Liver (tissue), 3 donors: ENCODE measurements at regions not wholly inside any gene's neighbourhood (a gene's known extent, or its start where the extent isn't known, plus 50 kb on each side); places are given as distances from the start of the nearest gene placed in this dataset.

Experiments used
- ATF3 ChIP-seq: IDR thresholded peaks from 2 replicates; pipeline ENCODE4 v1.6.1; 2016; ENCODE audit warnings: antibody characterized with exemption
- CTCF ChIP-seq: fragments of 150-350 bp; IDR thresholded peaks from 2 replicates; pipeline ENCODE4 v1.5.1; 2017; ENCODE audit warnings: improper control_type of control experiment, low read depth, low read length; ENCODE audit not compliant: missing input control
- EGR1 ChIP-seq, 2 donors: IDR thresholded peaks; 2 replicates each; pipeline ENCODE4 v1.6.1; 2016 to 2018; ENCODE audit warnings: antibody characterized with exemption in 2 of 2, low read depth in 2 of 2
- GABPA ChIP-seq, 2 donors: IDR thresholded peaks in 1 of 2; conservative IDR thresholded peaks in 1 of 2; 2 replicates each; pipeline ENCODE4 v1.6.1; 2016; ENCODE audit warnings: antibody characterized with exemption in 2 of 2, mild to moderate bottlenecking in 1 of 2, moderate library complexity in 1 of 2
- HNF4G ChIP-seq: IDR thresholded peaks from 2 replicates; pipeline ENCODE4 v1.6.1; 2016; ENCODE audit warnings: antibody characterized with exemption
- JUND ChIP-seq, 2 donors: IDR thresholded peaks; 2 replicates each; pipeline ENCODE4 v1.6.1; 2016; ENCODE audit warnings: antibody characterized with exemption in 2 of 2
- MAX ChIP-seq: IDR thresholded peaks from 2 replicates; pipeline ENCODE4 v1.6.1; 2016; ENCODE audit warnings: antibody characterized with exemption
- NR2F2 ChIP-seq: IDR thresholded peaks from 2 replicates; pipeline ENCODE4 v1.6.1; 2016; ENCODE audit warnings: antibody characterized with exemption
- RAD21 ChIP-seq, 2 donors: IDR thresholded peaks; 2 replicates each; pipeline ENCODE4 v1.6.1; 2016; ENCODE audit warnings: antibody characterized with exemption in 2 of 2, mild to moderate bottlenecking in 2 of 2
- REST ChIP-seq: IDR thresholded peaks from 2 replicates; pipeline ENCODE4 v1.6.1; 2016; ENCODE audit warnings: antibody characterized with exemption, mild to moderate bottlenecking
- RXRA ChIP-seq, 2 donors: IDR thresholded peaks; 2 replicates each; pipeline ENCODE4 v1.6.1; 2017 to 2018; ENCODE audit warnings: antibody characterized with exemption in 2 of 2, mild to moderate bottlenecking in 1 of 2
- SP1 ChIP-seq: IDR thresholded peaks from 2 replicates; pipeline ENCODE4 v1.6.1; 2018; ENCODE audit warnings: antibody characterized with exemption, mild to moderate bottlenecking
- YY1 ChIP-seq: IDR thresholded peaks from 2 replicates; pipeline ENCODE4 v1.6.1; 2016; ENCODE audit warnings: antibody characterized with exemption, mild to moderate bottlenecking
- ZBTB33 ChIP-seq: IDR thresholded peaks from 2 replicates; pipeline ENCODE4 v1.6.1; 2016; ENCODE audit warnings: antibody characterized with exemption
- donor health status: healthy.
- donor health status: healthy.

- TF ChIP-seq REST (no peak), CTCF (no peak), YY1 (no peak), MAX (no peak), HNF4G (no peak), GABPA (IDR thresholded peaks at IDR 0.05 in 1 of 2, conservative IDR thresholded peaks at IDR 0.05 in 1 of 2) (no peak), ATF3 (no peak), EGR1 (IDR thresholded peaks at IDR 0.05; ENCODE audit: low read depth in 2 of 2) (no peak), SP1 (no peak), ZBTB33 (no peak), RAD21 (IDR thresholded peaks at IDR 0.05) (no peak), JUND (IDR thresholded peaks at IDR 0.05) (no peak), RXRA (IDR thresholded peaks at IDR 0.05) (no peak), NR2F2 (no peak)
These were observed 50.0 kb upstream of the DMRTB1 start for GRCh38 chr1:53409233-53409632.
